Stimulated activated CD8-positive, alpha-beta memory T cell treated with anti-CD3 and anti-CD28 coated beads, Interleukin-15, amount 100 ng/mL, for 24 hours (primary cell): ENCODE measurements at regions not wholly inside any gene's neighbourhood (a gene's known extent, or its start where the extent isn't known, plus 50 kb on each side); places are given as distances from the start of the nearest gene placed in this dataset.
"Not testable (repeated sequence)": the region's sequence is repeated elsewhere in the genome, so short reads cannot be mapped to it uniquely, and the experiment has no call there.

ENCODE experiments used
- DNase-seq: peaks from one replicate; pipeline ENCODE4 v3.0.0-alpha.2; 2020; ENCODE audit warnings: low read depth

DNA sequence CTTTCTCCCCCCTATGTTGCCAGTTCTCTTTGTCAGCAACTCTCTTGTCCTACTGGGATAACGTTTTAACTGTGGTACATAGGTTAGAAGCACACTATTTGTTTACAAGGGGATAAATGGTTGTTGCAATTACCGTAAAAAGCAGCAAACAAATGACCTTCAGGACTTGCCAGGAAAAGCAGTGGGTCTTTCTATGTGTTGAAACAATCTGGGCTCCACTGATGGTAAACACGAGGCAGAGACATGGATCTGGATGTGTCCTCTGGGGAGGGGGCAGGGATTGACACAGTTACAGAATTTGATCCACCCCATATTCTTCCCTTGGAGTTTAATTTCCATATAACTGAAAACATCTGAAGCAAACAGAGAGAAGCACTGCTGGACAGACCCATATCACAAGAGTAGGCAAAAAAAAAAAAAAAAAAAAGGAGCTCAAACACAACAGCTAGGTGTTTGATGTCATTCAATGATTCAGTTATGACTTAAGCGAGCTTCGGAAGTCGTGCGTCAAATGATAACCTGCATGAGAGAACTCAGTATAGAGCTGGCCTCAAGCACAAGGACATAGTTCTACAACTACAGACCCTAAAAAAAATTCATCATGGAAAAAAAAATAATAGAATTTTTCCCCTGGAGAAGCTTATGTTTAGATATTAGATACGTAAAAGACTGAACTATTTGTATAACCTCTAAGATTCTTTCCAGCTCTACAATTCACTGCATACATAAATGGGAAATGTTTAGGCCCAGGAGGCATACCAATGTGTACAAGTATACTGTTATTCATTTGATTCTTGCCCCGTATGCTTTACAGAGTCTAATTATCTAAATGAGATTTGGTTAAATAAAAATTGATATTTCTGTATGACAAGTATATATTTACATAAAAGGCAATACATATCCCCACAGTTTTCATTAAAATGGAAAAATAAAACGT, 127.7 kb downstream of the ALDH8A1 start:
- no peak for DNase-seq

DNA sequence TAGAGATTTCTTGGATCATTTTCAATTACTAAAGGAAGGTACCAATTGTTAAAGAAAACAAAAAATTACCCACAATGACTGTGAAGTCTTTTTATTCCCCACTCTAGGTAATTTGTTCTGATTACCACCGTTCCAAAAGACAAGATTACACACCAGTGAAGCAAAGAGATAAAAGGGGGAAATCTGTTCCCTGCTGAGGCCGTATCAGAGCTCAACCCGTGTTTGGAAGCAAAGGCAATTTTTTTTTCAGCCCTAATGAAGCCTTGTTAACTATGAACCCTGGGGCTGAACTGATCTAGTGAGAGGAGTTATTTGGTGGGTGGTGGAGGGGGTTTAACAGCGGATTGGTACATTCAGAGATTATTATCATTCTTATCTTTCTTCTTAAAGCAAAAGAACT, 128.5 kb downstream of the ALDH8A1 start:
- no peak for DNase-seq

DNA sequence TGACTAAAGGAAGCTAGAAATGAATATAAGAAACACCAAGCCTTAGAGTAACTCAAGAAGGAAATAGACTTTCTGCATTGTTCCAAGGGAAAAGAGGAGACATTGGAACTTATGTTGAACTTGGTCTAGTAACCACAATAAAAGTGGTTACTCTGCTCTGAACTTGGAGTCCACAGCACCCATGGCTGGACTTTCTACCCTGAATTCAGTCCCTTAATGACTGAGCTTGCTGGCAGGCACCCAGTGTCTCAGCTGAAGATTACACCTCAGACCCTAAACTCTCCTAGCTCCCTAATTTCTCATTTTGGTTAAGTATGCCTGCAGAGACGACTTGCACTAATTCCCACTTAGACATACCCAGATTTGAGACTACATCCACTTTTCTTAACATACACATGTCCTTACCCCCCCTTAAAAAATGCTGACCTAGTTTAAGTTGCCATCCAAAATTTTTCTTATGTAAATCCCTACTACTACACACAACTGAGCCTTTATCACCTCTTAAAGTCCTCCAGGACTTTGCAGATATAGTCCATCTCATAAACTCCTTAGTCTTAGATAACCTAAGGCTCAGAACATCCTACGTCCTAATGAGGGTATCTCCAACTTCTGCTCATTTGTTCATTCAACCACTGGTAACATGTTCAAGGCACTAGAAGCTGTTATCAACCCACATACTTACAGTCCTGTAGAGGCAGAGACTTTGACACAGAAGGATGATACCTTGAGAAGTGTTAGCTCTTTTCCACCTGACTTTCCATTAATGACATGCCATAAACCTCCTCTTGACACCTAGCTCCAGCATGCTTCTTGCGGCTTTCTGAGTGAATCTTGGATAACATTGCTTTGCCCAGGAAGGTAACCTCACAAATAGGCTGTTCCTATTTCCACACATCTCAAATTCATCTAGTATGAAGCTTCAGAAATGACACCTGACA, 129.8 kb downstream of the ALDH8A1 start:
- DNase-seq, result no peak

DNA sequence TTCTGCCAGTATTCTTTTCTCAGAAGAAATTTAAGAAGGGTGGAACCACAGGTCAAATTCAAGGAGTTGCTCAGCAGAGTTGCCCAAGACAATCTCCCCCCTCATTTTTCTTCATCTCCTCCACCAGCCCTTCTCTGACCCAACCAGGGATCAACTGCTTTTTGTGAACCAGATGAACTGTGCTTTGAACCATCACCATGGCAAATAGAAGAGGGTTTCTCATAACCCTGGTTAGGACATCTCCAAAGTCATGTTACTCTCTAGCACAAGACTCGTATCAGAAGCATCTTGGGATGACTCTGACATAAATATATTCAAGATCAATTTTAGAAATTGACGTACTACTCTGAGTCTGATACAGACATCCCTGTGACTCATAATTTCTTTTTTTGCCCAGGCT, 130.7 kb downstream of the ALDH8A1 start:
- DNase-seq, result no peak

DNA sequence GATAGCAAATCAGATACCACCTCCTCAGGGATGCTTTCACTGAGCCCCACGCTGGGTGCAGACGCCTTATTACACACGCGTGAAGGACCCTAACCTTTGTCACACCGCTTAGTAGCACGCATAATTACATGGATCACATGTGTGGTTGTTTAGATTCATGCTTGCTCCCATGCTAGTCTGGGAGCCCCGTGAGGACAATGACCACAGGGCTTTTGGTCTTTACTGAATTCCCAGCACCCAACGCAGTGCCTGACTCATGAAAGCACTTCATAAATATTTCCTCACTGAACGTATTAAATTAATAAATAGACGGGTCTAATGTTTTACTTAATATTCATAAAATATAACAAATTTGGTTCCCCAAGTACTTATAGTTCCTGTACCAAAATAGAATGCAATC, 132.5 kb downstream of the ALDH8A1 start:
- no peak for DNase-seq

DNA sequence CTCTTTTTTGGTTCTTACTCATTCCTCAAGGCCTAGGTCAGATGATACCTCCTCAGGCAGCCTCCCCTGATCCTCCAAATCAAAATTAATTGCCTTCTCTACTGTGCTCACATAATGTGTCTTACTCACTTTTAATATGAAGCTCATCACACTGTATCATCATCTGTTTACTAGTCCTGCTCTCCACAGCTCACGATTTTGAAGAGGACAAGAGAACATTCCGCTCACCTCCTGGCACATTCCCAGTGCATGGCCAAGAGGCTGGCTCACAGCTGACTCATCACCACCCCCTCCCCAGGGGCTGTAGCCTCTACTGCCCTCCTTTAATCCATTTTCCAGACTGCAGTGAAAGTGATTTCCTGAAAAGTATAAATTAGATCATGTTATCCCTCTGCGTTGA, 133.1 kb downstream of the ALDH8A1 start:
- DNase-seq, result no peak

DNA sequence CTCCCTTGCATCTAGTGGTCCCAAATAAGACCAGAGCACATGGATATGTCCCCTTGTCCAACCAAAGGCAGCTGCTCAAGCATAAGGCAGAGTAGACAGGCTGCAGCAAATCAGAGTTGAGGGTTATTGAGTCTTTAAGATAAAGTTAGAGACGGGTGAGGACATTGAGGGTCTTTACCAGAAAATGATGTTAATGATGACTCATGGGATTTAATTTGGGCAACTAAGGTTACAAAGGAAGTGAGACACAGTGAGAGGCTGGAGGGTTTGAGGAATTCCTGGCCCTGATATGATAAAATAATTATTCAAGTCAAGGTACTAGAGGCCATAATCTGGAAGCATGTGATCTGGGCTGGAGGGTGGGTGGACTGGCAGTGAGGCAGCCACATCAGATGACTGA, 133.6 kb downstream of the ALDH8A1 start:
- DNase-seq, result no peak

DNA sequence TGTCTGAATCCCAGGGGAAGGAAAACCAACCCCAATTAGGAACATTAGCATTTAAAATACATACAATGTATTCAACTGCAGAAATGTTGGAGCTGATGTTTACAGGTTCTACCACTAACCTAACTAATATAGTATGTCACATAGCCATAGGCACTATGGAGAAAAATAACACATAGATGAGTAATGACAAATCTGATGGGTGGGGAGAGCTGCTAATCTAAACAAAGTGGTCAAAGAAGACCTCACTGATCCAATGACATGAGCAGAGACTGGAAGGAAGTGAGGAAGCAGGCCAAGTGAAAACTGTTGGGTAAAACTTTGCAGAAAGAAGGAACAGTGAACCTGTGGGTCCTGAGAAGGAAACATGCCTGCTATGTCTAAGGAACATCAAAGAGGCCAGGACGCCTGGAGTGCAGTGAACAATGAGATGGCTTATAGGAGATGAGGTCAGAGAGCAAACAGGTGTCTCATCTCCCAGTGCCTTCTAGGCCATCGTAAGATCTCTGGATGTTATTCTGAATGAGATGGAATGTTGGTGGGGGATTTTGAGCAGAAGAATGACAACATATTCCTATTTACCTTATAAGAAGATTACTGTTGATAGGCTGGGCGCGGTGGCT, 135.7 kb downstream of the ALDH8A1 start:
- no peak for DNase-seq

DNA sequence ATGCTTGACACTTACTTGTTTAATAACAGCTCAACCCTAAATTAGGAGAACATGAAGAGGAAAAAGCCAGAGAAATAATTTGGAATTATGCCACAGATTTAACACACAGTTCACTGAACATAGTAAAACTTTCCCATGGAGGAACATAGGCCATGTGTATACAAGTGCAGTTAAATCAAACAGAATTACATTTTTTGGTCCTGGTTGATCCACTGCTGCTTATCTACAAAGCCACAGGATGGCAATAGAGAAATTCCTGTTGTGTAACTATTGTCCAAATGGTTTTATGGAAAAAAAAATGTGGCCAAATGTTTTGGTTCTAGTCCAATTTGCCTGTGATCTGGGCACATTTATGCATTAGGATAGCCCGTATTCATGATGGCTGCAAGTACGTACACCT, 136.8 kb downstream of the ALDH8A1 start:
- no peak for DNase-seq

DNA sequence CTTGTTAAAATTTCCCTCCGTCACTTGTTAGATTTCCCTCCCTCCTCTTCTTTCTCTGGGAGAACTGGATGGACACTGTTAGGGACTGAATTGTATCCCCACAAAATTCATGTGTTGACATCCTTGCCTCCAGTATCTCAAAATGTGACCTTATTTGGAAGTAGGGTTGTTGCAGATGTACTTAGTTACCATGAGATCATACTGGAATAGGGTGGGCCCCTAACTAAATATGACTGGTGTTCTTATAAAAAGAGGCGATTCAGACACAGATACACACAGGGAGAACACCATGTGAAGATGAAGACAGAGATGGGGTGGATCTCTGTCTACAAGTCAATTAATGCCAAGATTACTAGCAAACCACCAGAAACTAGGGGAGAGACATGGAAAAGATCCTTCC, 139.5 kb downstream of the ALDH8A1 start:
- DNase-seq, result no peak

DNA sequence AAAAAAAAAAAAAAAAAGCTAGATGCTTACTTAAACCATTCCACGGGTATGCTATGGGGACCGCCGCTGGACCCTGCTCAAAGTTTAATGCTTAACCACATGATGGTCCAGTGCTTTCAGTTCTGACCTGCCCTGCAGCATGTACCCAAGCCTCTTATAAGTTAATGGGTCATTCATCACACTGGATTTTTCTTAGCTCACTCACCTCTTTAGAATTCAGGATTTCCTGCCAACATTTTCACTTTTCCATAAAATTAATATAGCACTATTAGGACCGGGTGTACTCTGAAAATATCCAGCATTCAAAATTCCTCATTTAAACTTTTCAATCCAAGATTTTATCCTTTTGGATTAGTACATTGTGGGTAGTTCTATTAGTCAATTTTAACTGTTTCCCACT, 140.8 kb downstream of the ALDH8A1 start:
- no peak for DNase-seq

DNA sequence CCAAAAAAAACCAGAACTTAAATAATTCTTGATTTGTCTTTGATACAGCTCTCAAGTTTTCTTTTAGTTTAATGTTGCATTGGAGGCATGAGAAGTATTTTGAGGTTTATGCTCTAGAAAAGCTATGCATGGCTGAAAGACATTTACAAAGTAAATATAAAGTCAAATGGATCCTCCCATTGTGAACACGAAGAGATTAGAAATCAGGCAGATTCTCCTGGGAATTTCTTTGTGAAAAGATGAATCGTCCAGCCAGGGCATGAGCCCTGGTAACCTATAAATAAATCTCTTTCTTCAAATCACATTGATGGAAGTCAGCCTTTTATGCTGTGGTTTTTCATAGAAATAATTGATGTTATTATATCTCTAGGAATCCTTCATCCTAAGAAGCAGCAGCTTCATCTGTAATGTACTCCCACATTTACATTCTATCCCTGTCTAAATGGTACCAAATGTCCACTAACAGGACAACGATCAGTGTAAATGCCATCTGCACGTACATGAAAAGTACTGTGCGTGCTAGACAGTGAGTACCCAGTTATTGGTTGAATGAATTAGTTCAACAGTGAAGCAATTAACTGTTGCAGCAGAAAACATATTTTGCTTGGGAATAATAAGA, 143.6 kb downstream of the ALDH8A1 start:
- DNase-seq, result no peak

DNA sequence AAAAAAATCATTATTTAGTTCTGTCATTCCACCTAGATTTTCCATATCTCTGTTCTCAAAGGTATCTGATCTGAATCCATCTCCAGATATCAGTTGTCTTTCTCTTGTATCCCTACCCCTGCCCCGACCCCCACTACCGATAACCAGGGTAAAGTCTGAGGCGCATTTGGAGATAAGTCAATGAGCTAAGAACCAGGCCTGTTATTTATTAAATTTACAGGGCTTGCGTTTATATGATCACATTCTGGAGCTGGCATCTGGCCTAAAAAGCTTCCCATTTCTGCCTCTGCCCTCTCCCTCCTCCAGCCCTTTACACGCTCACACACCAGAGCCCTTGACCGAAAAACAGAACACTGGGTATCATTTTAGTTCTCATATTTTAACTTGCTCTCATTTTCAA, 144.7 kb downstream of the ALDH8A1 start:
- DNase-seq, result no peak

DNA sequence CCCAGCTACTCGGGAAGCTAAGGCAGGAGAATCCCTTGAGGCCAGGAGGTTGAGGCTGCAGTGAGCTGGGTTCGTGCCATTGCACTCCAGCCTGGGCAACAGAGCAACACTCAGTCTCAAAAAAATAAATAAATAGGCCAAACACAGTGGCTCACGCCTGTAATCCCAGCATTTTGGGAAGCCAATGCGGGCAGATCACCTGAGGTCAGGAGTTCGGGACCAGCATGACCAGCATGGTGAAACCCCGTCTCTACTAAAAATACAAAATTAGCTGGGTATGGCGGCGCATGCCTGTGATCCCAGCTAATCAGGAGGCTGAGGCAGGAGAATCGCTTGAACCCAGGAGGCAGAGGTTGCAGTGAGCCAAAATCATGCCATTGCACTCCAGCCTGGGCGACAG, 145.6 kb downstream of the ALDH8A1 start:
- not testable (repeated sequence) for DNase-seq

DNA sequence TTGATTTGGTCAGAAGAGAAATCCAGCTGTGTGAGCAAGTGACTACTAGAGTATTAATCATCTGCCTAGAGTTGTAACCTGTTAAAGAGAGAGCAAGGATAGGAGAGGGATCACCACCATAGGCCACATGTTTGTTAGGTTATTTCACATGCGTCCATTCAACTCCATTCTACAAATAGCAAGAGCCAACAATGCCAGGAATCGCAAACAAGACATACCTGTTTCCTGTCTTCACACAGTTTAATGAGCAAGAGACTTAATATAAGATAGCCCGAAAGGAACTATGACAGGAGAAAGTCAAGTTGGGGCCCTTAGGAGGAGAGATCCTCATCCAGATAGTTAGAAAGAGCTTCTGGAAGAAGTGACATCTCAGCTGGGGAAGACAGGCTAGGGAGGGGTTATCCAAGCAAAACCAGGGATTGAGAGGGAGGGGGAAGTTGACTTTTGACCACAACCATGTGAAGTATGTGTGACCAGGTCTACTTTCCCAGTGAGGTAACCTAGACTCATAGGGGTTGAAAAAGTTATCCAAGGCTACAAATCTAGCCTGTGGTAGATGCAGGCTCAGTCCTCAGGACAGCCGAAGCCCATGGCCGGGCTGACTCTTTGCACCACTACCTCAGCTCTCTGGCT, 147.4 kb downstream of the ALDH8A1 start:
- no peak for DNase-seq

DNA sequence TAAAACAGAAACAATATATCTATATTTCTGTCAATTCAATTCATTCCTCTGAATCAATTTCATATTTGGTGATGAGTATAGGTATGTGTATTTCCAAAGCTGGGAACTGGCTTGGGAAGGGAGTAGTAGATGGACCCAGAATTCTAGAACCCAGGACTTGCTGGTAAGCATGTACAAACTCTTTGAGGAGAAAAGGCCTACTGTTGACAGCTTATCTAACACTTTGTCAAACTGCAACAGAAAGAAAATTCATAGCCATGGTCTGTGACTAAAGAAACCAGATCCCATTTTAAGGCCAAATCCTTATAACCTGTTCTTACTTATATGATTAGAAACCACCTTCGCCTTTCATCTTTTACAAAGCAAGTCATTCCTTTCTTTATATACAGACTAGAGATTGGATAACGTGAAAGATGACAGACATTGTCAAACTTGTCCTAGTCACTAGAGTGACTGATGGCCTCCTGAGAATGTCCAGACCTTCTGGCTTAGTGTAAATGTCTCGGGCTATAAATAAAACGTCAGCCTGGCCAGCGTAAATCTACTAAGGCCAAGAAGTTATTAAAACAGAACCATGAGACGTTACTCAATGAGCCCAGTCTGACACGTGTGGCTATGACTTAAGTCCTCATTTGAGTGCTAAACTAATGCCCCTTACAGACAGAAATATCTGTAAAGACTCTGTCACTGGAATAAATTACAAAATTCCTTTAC, 152.3 kb downstream of the ALDH8A1 start:
- DNase-seq, result no peak

DNA sequence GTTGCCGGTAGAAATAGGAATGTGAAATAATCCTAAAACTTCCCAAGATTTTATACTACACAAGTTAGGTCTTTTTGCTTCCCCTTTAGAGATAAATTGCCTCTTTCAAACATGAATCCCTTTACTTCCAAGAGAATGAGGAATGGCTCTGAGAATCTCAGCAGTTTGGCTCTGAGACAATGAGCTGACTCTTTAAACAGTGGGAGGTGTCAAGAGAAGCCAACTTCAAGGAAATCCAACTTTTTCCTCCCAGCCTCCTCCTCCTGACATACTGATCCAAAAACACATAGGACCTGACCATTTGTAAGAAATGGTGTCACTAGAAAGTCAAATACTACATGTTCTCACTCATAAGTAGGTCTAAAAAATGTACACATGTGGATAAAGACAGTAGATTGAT, 154.2 kb downstream of the ALDH8A1 start:
- DNase-seq, result no peak

DNA sequence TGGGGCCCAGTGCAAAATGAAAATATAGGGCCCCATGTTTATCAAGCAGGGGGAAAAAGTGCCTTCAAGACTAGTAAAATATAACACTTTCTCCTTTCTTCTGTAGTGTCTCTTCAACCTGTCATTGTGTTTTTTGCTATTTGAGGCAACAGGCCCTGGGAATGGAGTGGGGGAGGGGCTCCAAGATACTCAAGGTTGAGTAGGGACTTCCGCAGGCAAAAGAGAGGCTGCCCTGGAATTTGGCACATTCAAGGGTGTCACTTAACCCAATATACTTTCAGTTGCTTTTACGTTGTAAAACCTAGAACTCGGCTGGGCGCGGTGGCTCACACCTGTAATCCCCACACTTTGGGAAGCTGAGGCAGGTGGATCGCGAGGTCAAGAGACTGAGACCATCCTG, 154.9 kb downstream of the ALDH8A1 start:
- no peak for DNase-seq

DNA sequence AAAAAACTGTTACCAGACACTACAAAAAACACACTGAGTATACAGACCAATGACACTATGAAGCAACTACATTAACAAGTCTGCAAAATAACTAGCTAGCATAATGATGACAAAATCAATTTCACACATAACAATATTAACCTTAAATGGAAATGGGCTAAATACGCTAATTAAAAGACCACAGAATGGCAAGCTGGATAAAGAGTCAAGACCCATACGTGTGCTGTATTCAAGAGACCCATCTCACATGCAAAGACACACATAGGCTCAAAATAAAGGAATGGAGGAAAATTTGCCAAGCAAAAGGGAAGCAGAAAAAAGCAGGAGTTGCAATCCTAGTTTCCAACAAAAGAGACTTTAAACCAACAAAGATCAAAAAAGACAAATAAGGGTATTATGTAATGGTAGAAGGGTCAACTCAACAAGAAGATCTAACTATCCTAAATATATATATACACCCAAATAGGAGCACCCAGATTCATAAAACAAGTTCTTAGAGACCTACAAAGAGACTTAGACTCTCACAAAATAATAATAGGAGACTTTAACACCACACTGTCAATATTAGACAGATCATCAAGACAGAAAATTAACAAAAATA, 158.6 kb downstream of the ALDH8A1 start:
- DNase-seq, result not testable (repeated sequence)

DNA sequence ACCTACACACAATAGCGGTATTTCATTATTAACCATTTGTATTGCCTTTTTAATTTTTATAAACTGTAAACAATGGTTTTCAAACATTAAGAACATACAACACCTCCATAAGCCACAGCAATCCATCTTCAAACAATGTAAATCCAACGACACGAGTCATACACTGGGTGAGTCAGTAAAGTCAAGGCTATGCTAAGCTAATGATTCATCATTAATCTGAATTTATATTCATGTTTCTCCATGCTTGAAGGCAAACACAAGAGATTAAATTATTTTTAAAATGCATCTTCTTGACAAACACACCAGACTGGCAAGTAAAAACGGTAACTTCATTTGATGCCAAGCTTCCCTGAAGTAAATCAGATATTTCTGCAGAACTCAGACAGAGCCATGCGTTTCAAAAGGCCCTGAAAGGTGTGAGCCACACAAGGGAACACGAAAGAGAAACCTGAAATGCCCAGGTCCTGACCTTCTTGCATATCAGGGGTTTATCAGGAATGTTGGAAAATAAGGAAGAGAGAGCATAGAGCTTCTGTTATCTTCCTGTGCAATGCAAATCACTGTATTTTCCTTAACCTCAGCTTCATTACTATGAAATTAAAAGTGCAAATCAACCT, 162.5 kb downstream of the ALDH8A1 start:
- no peak for DNase-seq
